ENCODE measurements at regions not wholly inside any gene's neighbourhood (a gene's known extent, or its start where the extent isn't known, plus 50 kb on each side); places are given as distances from the start of the nearest gene placed in this dataset.

DNA sequence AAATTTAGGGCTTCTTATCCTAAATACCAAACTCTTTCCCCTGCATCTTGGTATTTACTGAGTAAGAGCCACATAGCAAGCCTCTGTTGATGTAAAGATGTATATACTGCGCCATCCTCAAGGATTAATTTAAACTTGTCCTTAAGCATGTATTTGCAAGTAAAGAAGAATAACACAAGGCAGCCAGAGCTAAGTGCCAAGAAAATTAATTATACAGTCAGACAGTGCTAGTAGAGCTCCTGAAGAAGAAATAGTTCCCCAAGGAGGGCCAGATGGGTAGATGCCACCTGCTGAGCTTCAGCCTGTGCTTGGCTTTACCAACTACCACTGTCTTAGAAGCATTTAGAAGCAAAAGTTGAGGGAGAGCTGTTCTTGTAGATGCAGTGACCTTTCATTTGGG, 470.0 kb downstream of the BUD13 start:
- Histone ChIP-seq H3K27me3 (ENCODE audit: insufficient read depth, low read length) (no peaks in the 10 kb centered on the region), H3K36me3 (ENCODE audit: insufficient read depth, low read depth, low read length) (no peaks in the 10 kb centered on the region), H3K27ac (ENCODE audit: low read length) (no peak overlapping the region), H3K4me3 (ENCODE audit: low read length) (no peak overlapping the region), H3K9ac (ENCODE audit: low read depth, low read length) (no peak overlapping the region), H3K9me3 (ENCODE audit: insufficient read depth, low read depth, low read length) (no peaks in the 10 kb centered on the region), H3K4me1 (ENCODE audit: insufficient read depth, low read length) (no peaks in the 10 kb centered on the region)

DNA sequence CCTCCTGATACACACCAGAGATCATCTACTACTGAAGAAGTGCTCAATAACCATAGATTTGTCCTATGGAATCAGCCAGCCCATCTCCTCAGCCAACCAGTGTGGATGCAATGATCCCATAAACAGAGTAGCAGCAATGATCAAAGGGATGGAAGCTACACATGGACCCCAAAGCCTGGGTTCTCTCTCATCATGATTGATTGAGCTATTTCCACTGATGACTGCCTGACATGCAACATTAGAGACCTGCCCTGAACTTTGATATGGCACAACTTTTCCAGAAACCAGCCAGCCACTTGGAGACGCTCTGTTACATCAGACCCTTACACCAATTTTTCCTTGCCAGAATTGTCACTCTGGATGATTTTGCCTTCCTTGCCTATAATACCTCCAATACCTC, 471.6 kb downstream of the BUD13 start:
- Histone ChIP-seq H3K27me3 (ENCODE audit: insufficient read depth, low read length) (no peaks in the 10 kb centered on the region), H3K27ac (ENCODE audit: low read length) (no peak overlapping the region), H3K36me3 (ENCODE audit: insufficient read depth, low read depth, low read length) (no peaks in the 10 kb centered on the region), H3K9ac (ENCODE audit: low read depth, low read length) (no peak overlapping the region), H3K4me3 (ENCODE audit: low read length) (no peak overlapping the region), H3K9me3 (ENCODE audit: insufficient read depth, low read depth, low read length) (no peaks in the 10 kb centered on the region), H3K4me1 (ENCODE audit: insufficient read depth, low read length) (no peaks in the 10 kb centered on the region)

DNA sequence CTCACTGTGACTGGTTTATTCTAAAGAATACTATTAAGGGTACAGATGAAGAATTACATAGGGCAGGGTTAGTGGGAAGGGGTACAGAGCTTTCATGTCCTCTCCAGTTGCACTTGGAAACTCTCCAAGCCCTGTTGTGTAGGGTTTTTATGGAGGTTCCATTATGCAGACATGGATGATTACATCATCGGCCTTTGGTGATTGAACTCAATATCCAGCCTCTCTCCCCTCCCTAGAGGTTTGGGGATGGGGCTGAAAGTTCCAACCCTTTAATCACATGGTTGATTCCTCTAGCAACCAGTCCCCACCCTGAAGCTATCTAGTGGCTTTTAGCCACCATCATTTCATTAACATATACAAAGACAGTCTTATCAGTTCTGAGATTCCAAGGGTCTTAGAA, 472.6 kb downstream of the BUD13 start:
- no peaks in the 10 kb centered on the region for H3K36me3 ChIP-seq (ENCODE audit: insufficient read depth, low read depth, low read length)
- H3K9me3 ChIP-seq (ENCODE audit: insufficient read depth, low read depth, low read length), result no peaks in the 10 kb centered on the region
- H3K4me3 ChIP-seq (ENCODE audit: low read length), result no peak overlapping the region
- no peaks in the 10 kb centered on the region for H3K27me3 ChIP-seq (ENCODE audit: insufficient read depth, low read length)
- no peak overlapping the region for H3K9ac ChIP-seq (ENCODE audit: low read depth, low read length)
- H3K4me1 ChIP-seq (ENCODE audit: insufficient read depth, low read length), result no peaks in the 10 kb centered on the region
- H3K27ac ChIP-seq (ENCODE audit: low read length), result no peak overlapping the region

DNA sequence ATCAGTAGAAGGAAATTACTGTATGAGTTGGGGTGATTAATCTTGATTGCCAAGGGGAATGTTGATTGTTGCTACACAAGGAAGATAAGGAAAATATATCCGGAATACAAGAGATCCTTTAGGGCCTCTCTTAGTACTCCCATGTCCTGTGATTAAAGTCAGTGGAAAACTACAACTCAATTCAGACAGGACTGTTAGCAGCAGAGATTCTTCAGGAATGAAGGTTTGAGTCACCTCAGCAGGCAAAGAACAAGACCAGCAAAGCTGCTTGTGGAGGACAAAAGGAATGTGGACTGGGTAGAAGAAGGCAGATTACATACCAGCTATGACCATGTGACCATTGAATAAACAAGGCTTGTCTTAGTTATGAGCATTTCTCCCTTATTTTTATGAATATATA, 478.2 kb downstream of the BUD13 start:
- no peaks in the 10 kb centered on the region for H3K36me3 ChIP-seq (ENCODE audit: insufficient read depth, low read depth, low read length)
- no peak overlapping the region for H3K9ac ChIP-seq (ENCODE audit: low read depth, low read length)
- no peak overlapping the region for H3K27ac ChIP-seq (ENCODE audit: low read length)
- no peak overlapping the region for H3K4me3 ChIP-seq (ENCODE audit: low read length)
- H3K4me1 ChIP-seq (ENCODE audit: insufficient read depth, low read length), result no peaks in the 10 kb centered on the region
- H3K9me3 ChIP-seq (ENCODE audit: insufficient read depth, low read depth, low read length), result no peaks in the 10 kb centered on the region; the same call in 1 of the 2 replicates
- H3K27me3 ChIP-seq (ENCODE audit: insufficient read depth, low read length), result no peaks in the 10 kb centered on the region

DNA sequence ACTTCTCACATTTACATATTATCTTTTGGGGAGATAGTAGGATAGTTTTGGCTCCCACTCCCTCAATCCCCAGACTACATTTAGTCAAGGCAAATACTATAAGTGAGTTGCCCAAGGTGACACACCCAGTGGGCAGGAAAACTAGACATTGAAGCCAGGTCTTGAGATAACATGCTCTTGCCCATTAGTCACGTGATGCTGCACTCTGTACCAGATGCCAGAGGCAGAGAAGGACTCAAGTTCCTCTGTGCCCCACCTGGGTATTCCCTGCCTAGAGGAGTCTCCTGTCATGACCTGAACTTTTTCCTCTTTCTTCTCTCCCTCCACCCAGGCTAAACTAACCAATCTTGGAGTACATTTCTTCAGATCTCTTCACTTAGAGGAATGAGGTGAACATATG, 484.9 kb downstream of the BUD13 start:
- H3K9me3 ChIP-seq (ENCODE audit: insufficient read depth, low read depth, low read length), result no peaks in the 10 kb centered on the region; the same call in 1 of the 2 replicates
- no peak overlapping the region for H3K9ac ChIP-seq (ENCODE audit: low read depth, low read length)
- H3K4me3 ChIP-seq (ENCODE audit: low read length), result no peak overlapping the region
- no peaks in the 10 kb centered on the region for H3K36me3 ChIP-seq (ENCODE audit: insufficient read depth, low read depth, low read length)
- H3K27me3 ChIP-seq (ENCODE audit: insufficient read depth, low read length), result no peaks in the 10 kb centered on the region
- no peaks in the 10 kb centered on the region for H3K4me1 ChIP-seq (ENCODE audit: insufficient read depth, low read length)
- H3K27ac ChIP-seq (ENCODE audit: low read length), result no peak overlapping the region

DNA sequence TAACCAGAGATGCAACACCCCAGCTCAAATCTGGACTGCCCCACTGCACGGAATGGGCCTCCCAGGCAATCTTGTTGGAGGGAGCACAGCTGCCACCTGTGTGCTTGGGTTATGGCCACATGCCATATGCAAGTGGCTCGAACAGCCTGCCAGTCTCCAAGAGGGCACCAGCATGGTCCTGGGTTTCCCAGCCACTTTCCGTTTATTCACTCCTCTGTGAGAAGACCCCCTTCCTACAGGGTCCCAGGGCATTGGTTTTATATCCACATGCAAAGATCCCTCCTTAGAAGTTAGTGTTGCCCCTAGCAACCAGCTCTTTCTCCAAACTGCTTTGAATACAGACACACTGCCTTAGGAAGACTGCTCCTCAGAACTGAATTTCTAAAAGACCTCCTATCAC, 487.8 kb downstream of the BUD13 start:
- Histone ChIP-seq H3K9me3 (ENCODE audit: insufficient read depth, low read depth, low read length) (no peaks in the 10 kb centered on the region; the same call in 1 of the 2 replicates), H3K4me1 (ENCODE audit: insufficient read depth, low read length) (no peaks in the 10 kb centered on the region), H3K4me3 (ENCODE audit: low read length) (no peak overlapping the region), H3K36me3 (ENCODE audit: insufficient read depth, low read depth, low read length) (no peaks in the 10 kb centered on the region), H3K27me3 (ENCODE audit: insufficient read depth, low read length) (no peaks in the 10 kb centered on the region), H3K9ac (ENCODE audit: low read depth, low read length) (no peak overlapping the region), H3K27ac (ENCODE audit: low read length) (no peak overlapping the region)

DNA sequence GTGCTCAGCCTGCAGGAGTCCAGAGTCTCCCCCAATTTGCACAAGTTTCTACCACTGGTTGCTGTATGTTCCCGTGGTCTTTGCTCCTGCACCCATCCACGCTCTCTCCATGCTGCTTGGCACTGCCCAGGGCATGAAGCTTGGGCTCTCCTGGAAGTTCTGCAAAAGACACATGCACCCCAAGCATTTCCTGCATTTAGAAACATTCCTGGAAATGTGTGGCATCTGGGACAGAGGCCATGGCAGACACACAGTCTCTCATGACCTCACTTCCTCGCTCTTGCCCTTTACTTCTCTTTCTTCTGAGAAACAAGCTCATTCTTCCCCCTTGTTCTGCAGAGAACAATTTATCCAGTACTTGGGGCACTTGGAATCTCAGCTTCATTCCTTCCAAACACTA, 489.5 kb downstream of the BUD13 start:
- Histone ChIP-seq H3K9ac (ENCODE audit: low read depth, low read length) (no peak overlapping the region), H3K36me3 (ENCODE audit: insufficient read depth, low read depth, low read length) (no peaks in the 10 kb centered on the region), H3K27ac (ENCODE audit: low read length) (no peak overlapping the region), H3K27me3 (ENCODE audit: insufficient read depth, low read length) (no peaks in the 10 kb centered on the region), H3K9me3 (ENCODE audit: insufficient read depth, low read depth, low read length) (no peaks in the 10 kb centered on the region), H3K4me3 (ENCODE audit: low read length) (no peak overlapping the region), H3K4me1 (ENCODE audit: insufficient read depth, low read length) (no peaks in the 10 kb centered on the region)

DNA sequence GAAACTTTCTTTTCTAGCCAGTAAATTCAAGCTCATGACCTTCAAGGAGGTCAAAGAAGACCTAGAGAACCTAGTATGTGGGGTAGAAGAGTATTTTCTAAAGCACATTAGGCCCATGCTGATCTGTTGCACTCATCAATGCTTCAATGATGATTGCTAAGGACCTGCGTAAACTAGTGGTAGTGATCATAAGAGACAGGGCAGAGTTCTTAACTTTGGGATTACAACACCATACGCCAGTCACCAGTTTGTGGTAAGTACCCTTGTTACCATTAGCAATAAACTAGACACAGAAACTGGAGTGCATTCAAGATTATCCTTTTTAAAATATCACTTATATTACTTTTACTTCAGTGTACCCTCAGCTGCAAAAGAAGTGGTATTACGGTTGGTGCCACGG, 490.3 kb downstream of the BUD13 start:
- H3K27ac ChIP-seq (ENCODE audit: low read length), result no peak overlapping the region
- no peaks in the 10 kb centered on the region for H3K9me3 ChIP-seq (ENCODE audit: insufficient read depth, low read depth, low read length)
- no peaks in the 10 kb centered on the region for H3K27me3 ChIP-seq (ENCODE audit: insufficient read depth, low read length)
- H3K4me1 ChIP-seq (ENCODE audit: insufficient read depth, low read length), result no peaks in the 10 kb centered on the region
- no peak overlapping the region for H3K9ac ChIP-seq (ENCODE audit: low read depth, low read length)
- no peaks in the 10 kb centered on the region for H3K36me3 ChIP-seq (ENCODE audit: insufficient read depth, low read depth, low read length)
- H3K4me3 ChIP-seq (ENCODE audit: low read length), result no peak overlapping the region

DNA sequence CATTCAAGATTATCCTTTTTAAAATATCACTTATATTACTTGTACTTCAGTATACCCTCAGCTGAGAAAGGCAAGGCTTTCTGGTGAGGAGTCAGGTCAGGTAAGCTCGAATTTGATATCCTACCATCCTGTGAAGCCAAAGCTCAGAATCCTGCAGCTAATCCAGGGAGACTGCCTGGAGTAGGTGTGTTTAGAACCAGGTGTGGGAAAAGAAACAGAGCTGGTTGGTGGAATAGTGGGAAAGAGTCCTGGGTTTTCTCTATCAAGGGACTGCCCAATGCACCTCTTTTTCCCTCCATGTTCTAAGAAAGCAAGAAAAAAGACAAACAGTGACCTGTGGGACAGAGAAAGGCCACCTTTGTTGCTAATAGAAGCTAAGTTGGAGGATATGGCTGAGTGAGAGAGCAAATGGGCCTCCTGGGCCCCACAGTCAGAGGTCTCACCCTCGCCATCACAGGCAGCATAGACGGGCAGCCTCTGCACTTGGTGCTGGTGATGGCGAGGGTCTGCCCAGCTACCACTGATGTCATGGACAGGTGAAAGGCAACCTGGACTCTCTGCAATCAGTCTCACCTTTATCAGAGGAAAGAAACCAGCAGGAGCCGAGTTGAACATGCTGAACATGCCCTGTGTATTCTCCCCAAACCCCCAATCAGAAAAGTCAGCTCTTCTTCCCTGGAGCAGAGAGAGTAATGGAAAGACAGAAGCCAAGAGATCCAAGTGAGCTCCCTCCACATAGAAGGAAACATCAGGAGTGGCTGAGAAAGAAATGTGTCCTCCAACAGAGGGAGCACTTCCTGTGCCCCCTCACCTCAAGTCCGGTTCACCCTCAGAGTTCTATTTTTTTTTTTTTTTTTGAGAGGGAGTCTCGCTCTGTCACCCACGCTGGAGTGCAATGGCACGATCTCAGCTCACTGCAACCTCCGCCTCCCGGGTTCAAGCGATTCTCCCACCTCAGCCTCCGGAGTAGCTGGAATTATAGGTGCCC, 491.3 kb downstream of the BUD13 start:
- no peaks in the 10 kb centered on the region for H3K27me3 ChIP-seq (ENCODE audit: insufficient read depth, low read length)
- H3K4me1 ChIP-seq (ENCODE audit: insufficient read depth, low read length), result no peaks in the 10 kb centered on the region
- H3K9me3 ChIP-seq (ENCODE audit: insufficient read depth, low read depth, low read length), result no peaks in the 10 kb centered on the region
- no peak overlapping the region for H3K4me3 ChIP-seq (ENCODE audit: low read length)
- H3K27ac ChIP-seq (ENCODE audit: low read length), result no peak overlapping the region
- no peak overlapping the region for H3K9ac ChIP-seq (ENCODE audit: low read depth, low read length)
- H3K36me3 ChIP-seq (ENCODE audit: insufficient read depth, low read depth, low read length), result no peaks in the 10 kb centered on the region

DNA sequence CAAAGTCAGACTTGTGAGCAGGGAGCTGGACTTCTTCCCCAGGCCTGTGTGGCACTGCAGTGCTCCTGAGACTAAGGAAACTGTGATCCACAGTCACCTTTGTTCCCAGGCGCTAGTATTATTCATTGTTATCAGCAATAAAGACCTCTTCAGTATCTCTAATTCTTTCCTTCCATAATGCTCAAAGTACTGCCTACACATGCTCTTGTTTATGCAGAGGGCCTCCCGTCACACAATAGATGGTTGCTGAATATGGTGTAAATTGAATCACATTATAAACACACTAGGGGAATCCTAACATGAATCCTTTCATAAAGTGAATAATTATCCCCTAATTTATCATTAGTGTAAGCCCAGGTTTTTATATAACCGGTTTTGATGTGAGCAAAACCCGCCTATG, 493.3 kb downstream of the BUD13 start:
- Histone ChIP-seq H3K27me3 (ENCODE audit: insufficient read depth, low read length) (no peaks in the 10 kb centered on the region), H3K27ac (ENCODE audit: low read length) (no peak overlapping the region), H3K9ac (ENCODE audit: low read depth, low read length) (no peak overlapping the region), H3K36me3 (ENCODE audit: insufficient read depth, low read depth, low read length) (no peaks in the 10 kb centered on the region), H3K4me3 (ENCODE audit: low read length) (no peak overlapping the region), H3K4me1 (ENCODE audit: insufficient read depth, low read length) (no peaks in the 10 kb centered on the region), H3K9me3 (ENCODE audit: insufficient read depth, low read depth, low read length) (no peaks in the 10 kb centered on the region)

DNA sequence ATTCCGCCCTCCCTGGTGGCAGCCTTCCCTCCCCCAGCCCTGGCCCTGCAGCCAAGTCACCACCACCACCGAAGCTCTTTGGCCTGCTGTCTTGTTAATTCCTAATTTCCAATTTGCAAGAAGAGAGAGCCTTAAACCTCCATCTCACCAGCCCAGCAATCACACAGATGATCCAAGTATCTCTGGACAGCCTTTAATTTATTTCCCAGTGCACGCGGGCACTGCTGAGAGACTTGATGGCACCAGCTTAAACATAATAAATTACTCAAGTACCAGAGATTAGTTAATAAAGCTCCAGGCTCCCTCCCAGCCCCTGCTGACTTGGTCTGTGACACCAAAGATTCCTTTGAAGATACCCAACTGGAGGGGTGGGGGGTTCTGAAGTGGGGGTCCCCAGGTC, 494.7 kb downstream of the BUD13 start:
- Histone ChIP-seq H3K9ac (ENCODE audit: low read depth, low read length) (no peak overlapping the region), H3K4me3 (ENCODE audit: low read length) (no peak overlapping the region), H3K4me1 (ENCODE audit: insufficient read depth, low read length) (no peaks in the 10 kb centered on the region), H3K9me3 (ENCODE audit: insufficient read depth, low read depth, low read length) (no peaks in the 10 kb centered on the region), H3K27ac (ENCODE audit: low read length) (no peak overlapping the region), H3K36me3 (ENCODE audit: insufficient read depth, low read depth, low read length) (no peaks in the 10 kb centered on the region), H3K27me3 (ENCODE audit: insufficient read depth, low read length) (no peaks in the 10 kb centered on the region)

Measured in iPS-20b (cell line).